ENCODE measurements at regions not wholly inside any gene's neighbourhood (a gene's known extent, or its start where the extent isn't known, plus 50 kb on each side); places are given as distances from the start of the nearest gene placed in this dataset.

GRCh38 chr9:90442723-90443122 lies 199.9 kb downstream of the DIRAS2 start:
- TF ChIP-seq, protein P1, sequence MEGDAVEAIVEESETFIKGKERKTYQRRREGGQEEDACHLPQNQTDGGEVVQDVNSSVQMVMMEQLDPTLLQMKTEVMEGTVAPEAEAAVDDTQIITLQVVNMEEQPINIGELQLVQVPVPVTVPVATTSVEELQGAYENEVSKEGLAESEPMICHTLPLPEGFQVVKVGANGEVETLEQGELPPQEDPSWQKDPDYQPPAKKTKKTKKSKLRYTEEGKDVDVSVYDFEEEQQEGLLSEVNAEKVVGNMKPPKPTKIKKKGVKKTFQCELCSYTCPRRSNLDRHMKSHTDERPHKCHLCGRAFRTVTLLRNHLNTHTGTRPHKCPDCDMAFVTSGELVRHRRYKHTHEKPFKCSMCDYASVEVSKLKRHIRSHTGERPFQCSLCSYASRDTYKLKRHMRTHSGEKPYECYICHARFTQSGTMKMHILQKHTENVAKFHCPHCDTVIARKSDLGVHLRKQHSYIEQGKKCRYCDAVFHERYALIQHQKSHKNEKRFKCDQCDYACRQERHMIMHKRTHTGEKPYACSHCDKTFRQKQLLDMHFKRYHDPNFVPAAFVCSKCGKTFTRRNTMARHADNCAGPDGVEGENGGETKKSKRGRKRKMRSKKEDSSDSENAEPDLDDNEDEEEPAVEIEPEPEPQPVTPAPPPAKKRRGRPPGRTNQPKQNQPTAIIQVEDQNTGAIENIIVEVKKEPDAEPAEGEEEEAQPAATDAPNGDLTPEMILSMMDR (conservative IDR thresholded peaks at IDR 0.05; ENCODE audit: low read depth in 2 of 2): no peak
- TF ChIP-seq ZNF114 (CRISPR knock-in tag; IDR thresholded peaks at IDR 0.05): no peak
- no peak for TF ChIP-seq CREB1 (CRISPR knock-in tag; IDR thresholded peaks at IDR 0.05; ENCODE audit: low read depth)
- no peak for TF ChIP-seq POLR2AphosphoS5 (IDR thresholded peaks at IDR 0.05; ENCODE audit: low read depth)
- no peak for TF ChIP-seq EZH2 (IDR thresholded peaks at IDR 0.05; ENCODE audit: low read depth, unreplicated experiment)
- no peak for TF ChIP-seq NANOG (IDR thresholded peaks at IDR 0.05; ENCODE audit: borderline replicate concordance)
- no peak for TF ChIP-seq ZNF462 (CRISPR knock-in tag; IDR thresholded peaks at IDR 0.05)
- TF ChIP-seq REST (IDR thresholded peaks at IDR 0.05; ENCODE audit: unreplicated experiment): no peak
- TF ChIP-seq, protein P2, sequence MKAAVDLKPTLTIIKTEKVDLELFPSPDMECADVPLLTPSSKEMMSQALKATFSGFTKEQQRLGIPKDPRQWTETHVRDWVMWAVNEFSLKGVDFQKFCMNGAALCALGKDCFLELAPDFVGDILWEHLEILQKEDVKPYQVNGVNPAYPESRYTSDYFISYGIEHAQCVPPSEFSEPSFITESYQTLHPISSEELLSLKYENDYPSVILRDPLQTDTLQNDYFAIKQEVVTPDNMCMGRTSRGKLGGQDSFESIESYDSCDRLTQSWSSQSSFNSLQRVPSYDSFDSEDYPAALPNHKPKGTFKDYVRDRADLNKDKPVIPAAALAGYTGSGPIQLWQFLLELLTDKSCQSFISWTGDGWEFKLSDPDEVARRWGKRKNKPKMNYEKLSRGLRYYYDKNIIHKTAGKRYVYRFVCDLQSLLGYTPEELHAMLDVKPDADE (IDR thresholded peaks at IDR 0.05): no peak
- no peak for TF ChIP-seq EZH2phosphoT487 (IDR thresholded peaks at IDR 0.05; ENCODE audit: unreplicated experiment)
- no peak for TF ChIP-seq JUNB (IDR thresholded peaks at IDR 0.05; ENCODE audit: unreplicated experiment)

All from GM23338 (cell line).